Vagina (tissue), 2 donors: ENCODE measurements at regions not wholly inside any gene's neighbourhood (a gene's known extent, or its start where the extent isn't known, plus 50 kb on each side); places are given as distances from the start of the nearest gene placed in this dataset.

Experiments used
- DNase-seq, 2 donors: peaks; one replicate each; pipeline ENCODE4 v3.0.0-alpha.2; 2017; ENCODE audit errors: extremely low spot score in 2 of 2
- H3K27ac ChIP-seq: fragments of 200-600 bp; sonication (generic); one replicate; pipeline ENCODE4 v1.5.1; 2019
- H3K27me3 ChIP-seq: fragments of 200-600 bp; sonication (generic); one replicate; pipeline ENCODE4 v1.5.1; 2019
- H3K36me3 ChIP-seq, 2 donors: fragments of 200-600 bp; sonication (generic); one replicate each; pipeline ENCODE4 v1.5.1; 2017 to 2019
- H3K4me1 ChIP-seq: fragments of 200-600 bp; sonication (generic); one replicate; pipeline ENCODE4 v1.5.1; 2019
- H3K4me3 ChIP-seq, 2 donors: fragments of 200-600 bp; sonication (generic); 1 replicate in 1 of 2; 2 replicates in 1 of 2; pipeline ENCODE4 v1.5.1; 2016 to 2019
- H3K9me3 ChIP-seq: fragments of 200-600 bp; sonication (generic); one replicate; pipeline ENCODE4 v1.5.1; 2019
- POLR2A ChIP-seq, 2 donors: fragments of 450-650 bp; IDR thresholded peaks; one replicate each; pipeline ENCODE4 v1.6.1; 2017; ENCODE audit warnings: antibody characterized with exemption in 2 of 2, mild to moderate bottlenecking in 2 of 2, moderate library complexity in 2 of 2
- POLR2AphosphoS5 ChIP-seq, 2 donors: sonication (generic); formaldehyde crosslinking; IDR thresholded peaks; one replicate each; pipeline ENCODE4 v1.9.0; 2017; ENCODE audit warnings: antibody characterized with exemption in 2 of 2, mild to moderate bottlenecking in 2 of 2, low read depth in 1 of 2; ENCODE audit not compliant: insufficient read depth in 1 of 2
- intact Hi-C: fragments of 100-400 bp; cut with DNase I; formaldehyde crosslinking; loops from one replicate; pipeline ENCODE4 v1.15.1; 2023
- TF ChIP-seq, protein P1 (sequence below), 3 experiments: fragments of 450-650 bp in 2 of 3; fragments of 200-600 bp in 1 of 3; sonication (generic) in 1 of 3; IDR thresholded peaks; one replicate each; pipeline ENCODE4 v1.5.1; 2017 to 2019; ENCODE audit warnings: antibody characterized with exemption in 3 of 3, mild to moderate bottlenecking in 2 of 3, moderate library complexity in 2 of 3

DNA sequence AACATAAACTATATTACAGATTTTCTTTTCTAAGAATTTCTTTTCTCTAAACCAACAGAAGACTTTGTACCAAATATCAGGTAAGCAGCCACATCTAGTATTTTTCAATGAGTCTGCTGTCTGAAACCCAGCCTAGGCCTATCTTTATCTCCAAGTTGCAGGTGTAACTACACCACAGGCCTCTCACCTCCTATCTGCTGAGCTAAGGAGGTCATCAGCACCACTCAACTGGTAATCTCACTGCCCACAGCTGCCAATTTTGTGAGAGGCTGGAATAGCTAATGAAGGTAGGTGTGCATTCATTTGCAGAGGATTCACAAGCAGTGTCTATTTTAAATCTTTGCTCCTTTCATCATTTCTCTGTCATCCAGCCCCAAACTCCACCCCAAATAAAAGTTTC is 584.8 kb downstream of the HDGFL1 start:
- no peak for DNase-seq
- H3K36me3 ChIP-seq, result no peaks in the 10 kb centered on the region
- no peak for TF ChIP-seq POLR2A (IDR thresholded peaks at IDR 0.05)
- no peak for TF ChIP-seq POLR2AphosphoS5 (IDR thresholded peaks at IDR 0.05; ENCODE audit: insufficient read depth in 1 of 2, low read depth in 1 of 2)
- TF ChIP-seq, protein P1, sequence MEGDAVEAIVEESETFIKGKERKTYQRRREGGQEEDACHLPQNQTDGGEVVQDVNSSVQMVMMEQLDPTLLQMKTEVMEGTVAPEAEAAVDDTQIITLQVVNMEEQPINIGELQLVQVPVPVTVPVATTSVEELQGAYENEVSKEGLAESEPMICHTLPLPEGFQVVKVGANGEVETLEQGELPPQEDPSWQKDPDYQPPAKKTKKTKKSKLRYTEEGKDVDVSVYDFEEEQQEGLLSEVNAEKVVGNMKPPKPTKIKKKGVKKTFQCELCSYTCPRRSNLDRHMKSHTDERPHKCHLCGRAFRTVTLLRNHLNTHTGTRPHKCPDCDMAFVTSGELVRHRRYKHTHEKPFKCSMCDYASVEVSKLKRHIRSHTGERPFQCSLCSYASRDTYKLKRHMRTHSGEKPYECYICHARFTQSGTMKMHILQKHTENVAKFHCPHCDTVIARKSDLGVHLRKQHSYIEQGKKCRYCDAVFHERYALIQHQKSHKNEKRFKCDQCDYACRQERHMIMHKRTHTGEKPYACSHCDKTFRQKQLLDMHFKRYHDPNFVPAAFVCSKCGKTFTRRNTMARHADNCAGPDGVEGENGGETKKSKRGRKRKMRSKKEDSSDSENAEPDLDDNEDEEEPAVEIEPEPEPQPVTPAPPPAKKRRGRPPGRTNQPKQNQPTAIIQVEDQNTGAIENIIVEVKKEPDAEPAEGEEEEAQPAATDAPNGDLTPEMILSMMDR (IDR thresholded peaks at IDR 0.05), result no peak
- intact Hi-C loops, result no loop called here
- H3K9me3 ChIP-seq, result no peaks in the 10 kb centered on the region
- H3K4me3 ChIP-seq, result no peak overlapping the region
- H3K27me3 ChIP-seq, result no peaks in the 10 kb centered on the region
- H3K27ac ChIP-seq, result no peak overlapping the region
- H3K4me1 ChIP-seq, result no peaks in the 10 kb centered on the region

DNA sequence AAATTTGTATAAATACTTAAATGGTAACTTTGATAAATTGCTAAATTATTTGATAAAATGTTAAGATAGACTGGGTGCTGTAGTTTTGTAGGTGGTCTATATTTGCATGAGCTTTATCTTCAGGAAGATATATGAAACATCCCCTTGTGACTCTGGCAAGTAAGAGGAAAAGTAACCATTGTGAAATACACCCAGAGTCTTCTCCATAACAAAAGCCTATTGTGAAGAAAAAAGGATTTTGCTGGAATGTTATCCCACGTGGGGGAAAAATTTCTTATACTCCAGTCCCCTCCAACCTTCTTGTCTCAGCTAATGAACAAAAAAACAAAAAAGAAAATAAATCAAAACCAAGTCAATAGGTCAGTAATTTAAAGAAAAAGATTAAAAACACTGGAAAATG is 600.7 kb downstream of the HDGFL1 start:
- DNase-seq, result no peak
- H3K9me3 ChIP-seq, result no peaks in the 10 kb centered on the region
- intact Hi-C loops, result no loop called here
- H3K4me1 ChIP-seq, result no peaks in the 10 kb centered on the region
- H3K4me3 ChIP-seq, result no peak overlapping the region
- no peaks in the 10 kb centered on the region for H3K36me3 ChIP-seq
- H3K27ac ChIP-seq, result no peak overlapping the region
- no peaks in the 10 kb centered on the region for H3K27me3 ChIP-seq
- TF ChIP-seq POLR2AphosphoS5 (IDR thresholded peaks at IDR 0.05; ENCODE audit: insufficient read depth in 1 of 2, low read depth in 1 of 2) (no peak), POLR2A (IDR thresholded peaks at IDR 0.05) (no peak)
- TF ChIP-seq, protein P1 (IDR thresholded peaks at IDR 0.05), result no peak

DNA sequence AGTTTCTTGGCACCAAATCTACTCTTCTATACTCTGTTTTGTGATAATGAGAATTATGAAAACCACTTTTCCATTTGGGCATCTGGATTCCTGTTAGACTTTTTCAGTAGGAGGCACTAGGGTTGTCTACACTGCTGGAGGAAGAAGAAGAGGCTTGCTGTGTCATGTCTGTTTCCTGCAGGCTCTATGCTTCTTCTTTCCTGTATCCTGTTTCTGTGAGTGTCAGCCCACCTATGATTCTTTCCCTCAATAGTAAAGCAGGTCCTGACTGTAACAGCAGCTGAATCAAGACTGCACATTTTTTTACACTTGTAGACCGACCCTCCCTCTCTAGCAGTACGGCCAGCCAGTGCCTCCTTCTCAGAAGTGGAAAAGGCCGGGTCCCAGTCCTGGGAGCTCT is 603.9 kb downstream of the HDGFL1 start:
- no peak overlapping the region for H3K4me3 ChIP-seq
- H3K27me3 ChIP-seq, result no peaks in the 10 kb centered on the region
- no peak overlapping the region for H3K27ac ChIP-seq
- intact Hi-C loops, result no loop called here
- no peaks in the 10 kb centered on the region for H3K4me1 ChIP-seq
- H3K9me3 ChIP-seq, result no peaks in the 10 kb centered on the region
- no peak for DNase-seq
- no peaks in the 10 kb centered on the region for H3K36me3 ChIP-seq
- TF ChIP-seq POLR2A (IDR thresholded peaks at IDR 0.05) (no peak), POLR2AphosphoS5 (IDR thresholded peaks at IDR 0.05; ENCODE audit: insufficient read depth in 1 of 2, low read depth in 1 of 2) (no peak)
- TF ChIP-seq, protein P1 (IDR thresholded peaks at IDR 0.05), result no peak

DNA sequence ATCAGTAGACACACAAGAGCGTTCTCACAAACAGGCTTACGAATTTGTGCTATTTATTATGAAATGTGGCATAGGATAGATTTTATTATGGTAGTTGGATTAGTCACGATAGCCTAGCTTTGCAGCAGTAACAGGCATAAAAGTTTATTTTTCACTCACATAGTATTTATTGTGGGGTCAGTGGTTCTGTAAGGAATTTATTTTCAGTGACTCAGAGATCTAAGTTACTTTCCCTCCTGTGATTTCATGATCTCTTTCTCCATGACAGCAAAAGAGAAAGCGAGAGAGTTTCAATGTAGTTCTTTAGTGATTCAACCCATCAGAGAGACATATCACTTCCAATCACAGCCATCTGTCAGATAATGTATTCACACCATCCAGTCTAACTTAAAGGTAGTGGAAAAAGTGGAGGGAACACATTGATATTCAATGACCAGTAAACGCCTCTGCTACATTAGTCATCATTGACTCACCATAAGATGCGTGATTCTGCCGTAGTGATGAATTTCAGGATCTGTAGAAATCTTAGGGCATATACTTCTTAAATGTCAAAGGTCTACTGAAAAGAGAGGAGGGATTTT is 605.5 kb downstream of the HDGFL1 start:
- H3K27ac ChIP-seq, result peak overlapping the region; percentile 37
- TF ChIP-seq POLR2AphosphoS5 (IDR thresholded peaks at IDR 0.05; ENCODE audit: insufficient read depth in 1 of 2, low read depth in 1 of 2), result no peak
- TF ChIP-seq, protein P1 (IDR thresholded peaks at IDR 0.05), result no peak
- TF ChIP-seq POLR2A (IDR thresholded peaks at IDR 0.05), result no peak
- no peaks in the 10 kb centered on the region for H3K27me3 ChIP-seq

DNA sequence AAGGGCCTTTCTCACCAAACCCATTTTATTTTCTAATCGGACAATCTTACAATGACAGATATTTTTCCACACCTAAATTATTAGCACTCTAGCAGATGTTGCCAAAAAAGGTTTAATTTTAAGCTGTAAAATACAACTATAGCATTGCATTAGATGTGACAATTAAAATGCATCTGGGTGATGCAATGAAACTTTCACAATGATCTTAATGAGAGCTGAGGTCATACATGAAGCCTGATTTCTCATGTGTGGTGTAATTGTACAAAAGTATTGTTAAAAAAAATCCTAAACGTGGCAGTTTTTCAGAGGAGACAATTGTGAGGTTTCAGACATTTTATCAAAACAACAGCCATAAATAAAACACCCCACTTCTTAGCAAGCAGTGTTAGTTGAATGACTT is 606.0 kb downstream of the HDGFL1 start:
- H3K27me3 ChIP-seq, result no peaks in the 10 kb centered on the region
- no peak for DNase-seq
- no peaks in the 10 kb centered on the region for H3K36me3 ChIP-seq
- no peaks in the 10 kb centered on the region for H3K4me1 ChIP-seq
- peak overlapping the region; percentile 37 for H3K27ac ChIP-seq
- TF ChIP-seq POLR2A (IDR thresholded peaks at IDR 0.05) (no peak), POLR2AphosphoS5 (IDR thresholded peaks at IDR 0.05; ENCODE audit: insufficient read depth in 1 of 2, low read depth in 1 of 2) (no peak)
- TF ChIP-seq, protein P1 (IDR thresholded peaks at IDR 0.05), result no peak
- no peaks in the 10 kb centered on the region for H3K9me3 ChIP-seq
- intact Hi-C loops, result no loop called here
- no peak overlapping the region for H3K4me3 ChIP-seq

More for the DNA sequence above, 605.5 kb downstream of the HDGFL1 start:
- Histone ChIP-seq H3K4me1 (no peaks in the 10 kb centered on the region), H3K9me3 (no peaks in the 10 kb centered on the region), H3K4me3 (no peak overlapping the region), H3K36me3 (no peaks in the 10 kb centered on the region)
- intact Hi-C loops, result no loop called here
- DNase-seq, result no peak
